ENCODE measurements at regions not wholly inside any gene's neighbourhood (a gene's known extent, or its start where the extent isn't known, plus 50 kb on each side); places are given as distances from the start of the nearest gene placed in this dataset.
"Not testable (repeated sequence)": the region's sequence is repeated elsewhere in the genome, so short reads cannot be mapped to it uniquely, and the experiment has no call there.

GRCh38 chr7:25456467-25457171, 228.3 kb upstream of the NPVF start:
- DNase-seq, result no peak

GRCh38 chr7:25459057-25459456, 230.8 kb upstream of the NPVF start:
- DNase-seq, result no peak

GRCh38 chr7:25460433-25460832, 232.1 kb upstream of the NPVF start:
- DNase-seq, result no peak

DNA sequence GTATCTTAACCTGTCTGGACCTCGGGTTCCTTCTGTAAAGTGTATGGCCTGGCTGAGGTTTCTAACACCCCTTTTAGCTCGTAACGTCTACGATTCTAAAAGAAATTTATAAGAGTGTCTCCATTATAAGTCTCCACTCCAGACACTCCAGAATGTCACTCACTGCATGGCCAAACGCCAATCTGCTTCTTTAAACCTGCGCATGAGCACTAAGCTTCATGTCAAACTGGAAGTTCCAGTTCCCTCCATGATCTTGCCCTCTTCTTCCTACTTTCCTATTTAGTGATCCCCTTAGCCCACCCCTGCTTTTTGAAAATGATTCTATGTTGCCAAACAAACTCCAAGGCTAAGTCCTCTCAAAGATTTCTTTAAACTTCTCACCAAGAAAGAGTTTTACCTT, 241.4 kb upstream of the NPVF start:
- no peak for DNase-seq

DNA sequence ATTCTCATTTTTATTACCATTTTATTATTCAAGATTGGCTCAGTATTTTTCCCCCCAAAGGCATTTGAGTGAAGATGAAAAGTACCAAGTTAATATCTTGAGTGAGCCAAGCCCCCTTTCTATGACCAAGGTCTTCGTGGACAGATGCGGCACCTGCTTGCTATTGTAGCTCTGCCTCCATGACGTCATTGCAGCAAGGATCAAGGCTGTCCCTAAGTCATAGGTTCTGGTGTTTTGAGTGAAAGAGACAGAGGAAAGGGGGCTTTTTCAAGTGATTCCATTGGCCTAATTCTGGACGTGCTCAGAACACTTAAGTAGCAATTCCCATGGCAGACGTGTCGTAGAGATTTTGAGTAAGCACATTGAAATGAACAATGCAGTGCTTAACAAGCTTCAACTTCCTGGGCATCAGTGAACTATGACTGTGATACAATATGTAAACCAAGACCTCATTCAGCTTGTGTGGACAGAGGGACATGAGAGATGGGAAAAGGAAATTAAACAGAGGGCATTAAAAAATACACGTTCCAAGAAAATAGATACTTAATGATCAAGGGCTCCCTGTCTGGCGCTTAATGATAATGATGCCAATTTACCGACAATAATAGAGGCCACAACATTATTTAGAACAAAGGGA, 248.7 kb upstream of the NPVF start:
- DNase-seq, result no peak

DNA sequence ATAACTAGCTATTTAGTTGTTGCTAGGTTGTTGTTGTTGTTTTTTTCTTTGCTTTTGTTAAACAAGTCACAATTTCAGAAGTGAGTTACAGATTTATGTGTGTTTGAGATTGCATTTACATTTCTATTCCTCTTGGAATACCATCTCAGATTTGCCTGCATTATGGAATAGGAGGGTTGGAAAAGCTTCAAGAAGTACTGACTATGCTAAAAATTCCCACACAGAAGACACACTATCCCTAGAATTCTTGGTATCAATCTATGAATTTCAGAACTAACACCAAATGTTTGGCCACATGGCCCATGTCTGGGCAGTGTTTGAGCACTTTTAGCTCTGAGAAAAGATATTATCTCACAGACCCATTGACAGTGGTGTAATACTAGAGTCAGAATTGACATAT, 249.9 kb upstream of the NPVF start:
- not testable (repeated sequence) for DNase-seq

- no peak for DNase-seq
Observed at GRCh38 chr7:25478925-25479324, 250.6 kb upstream of the NPVF start.

GRCh38 chr7:25481891-25482290, 253.6 kb upstream of the NPVF start:
- no peak for DNase-seq

- no peak for DNase-seq
Observed at GRCh38 chr7:25482631-25483030, 254.3 kb upstream of the NPVF start.

DNA sequence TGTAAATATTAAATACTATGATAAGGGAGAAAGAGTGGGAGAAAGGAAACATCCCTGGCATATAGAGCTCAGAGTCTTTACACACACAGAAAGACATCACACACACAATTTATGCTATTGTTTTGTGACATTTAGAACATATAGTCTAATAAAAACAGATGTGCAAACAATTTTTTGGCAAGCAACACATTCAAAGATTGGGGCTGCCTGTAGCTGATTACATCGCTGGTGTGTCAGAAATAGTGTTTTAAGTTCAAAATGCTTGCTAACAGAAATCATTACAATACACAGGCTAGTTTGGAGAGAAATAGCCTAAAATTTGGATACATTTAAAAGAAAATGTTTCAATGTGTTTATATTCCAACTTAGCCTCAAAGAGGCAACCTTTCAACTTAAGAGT, 256.7 kb upstream of the NPVF start:
- DNase-seq, result no peak

GRCh38 chr7:25486656-25487055, 258.4 kb upstream of the NPVF start:
- no peak for DNase-seq

DNA sequence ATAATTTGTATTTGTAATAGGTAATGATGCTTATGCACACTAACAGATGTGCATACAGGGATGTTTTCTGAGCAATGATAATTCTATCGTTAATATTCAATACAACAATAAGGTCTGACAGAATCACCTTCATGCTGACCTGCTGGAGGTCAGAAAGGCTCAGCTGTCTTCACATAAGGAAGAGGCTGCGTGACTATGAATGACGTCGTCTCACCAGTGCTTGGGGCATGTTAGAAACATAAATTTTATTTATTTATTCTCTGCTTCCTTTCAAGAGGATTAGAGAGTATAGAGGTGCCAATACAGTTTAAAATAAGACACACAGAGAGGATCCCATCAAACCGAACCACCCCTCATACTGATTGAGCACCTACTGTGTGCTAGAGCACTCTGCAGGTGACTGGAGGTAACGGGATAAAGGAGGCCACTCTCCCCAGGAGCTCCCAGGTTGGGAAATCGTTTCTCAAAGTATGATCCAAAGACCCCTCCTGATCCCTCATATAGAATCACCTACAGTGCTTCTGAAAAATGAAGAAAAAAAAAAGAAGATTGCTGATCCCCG, 265.6 kb upstream of the NPVF start:
- no peak for DNase-seq

DNA sequence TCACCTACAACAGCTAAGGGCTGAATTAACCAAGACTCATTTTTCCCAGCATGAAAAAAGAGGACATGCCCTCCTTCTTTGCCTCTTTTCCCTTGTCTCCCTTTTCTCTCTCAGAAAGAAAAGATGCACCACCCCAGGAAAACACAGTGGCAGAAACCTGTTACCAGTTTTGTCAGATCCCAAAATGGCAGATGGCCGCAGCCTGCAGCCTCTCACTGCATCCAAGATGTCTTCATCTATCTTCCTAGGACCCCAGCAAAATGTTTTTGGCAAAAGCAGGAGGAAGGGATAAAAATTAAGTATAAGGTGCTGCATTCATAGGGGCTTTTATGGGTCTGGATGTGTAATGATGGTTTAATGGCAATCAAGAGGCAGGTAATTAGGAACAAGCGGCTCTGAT, 266.6 kb upstream of the NPVF start:
- no peak for DNase-seq

DNA sequence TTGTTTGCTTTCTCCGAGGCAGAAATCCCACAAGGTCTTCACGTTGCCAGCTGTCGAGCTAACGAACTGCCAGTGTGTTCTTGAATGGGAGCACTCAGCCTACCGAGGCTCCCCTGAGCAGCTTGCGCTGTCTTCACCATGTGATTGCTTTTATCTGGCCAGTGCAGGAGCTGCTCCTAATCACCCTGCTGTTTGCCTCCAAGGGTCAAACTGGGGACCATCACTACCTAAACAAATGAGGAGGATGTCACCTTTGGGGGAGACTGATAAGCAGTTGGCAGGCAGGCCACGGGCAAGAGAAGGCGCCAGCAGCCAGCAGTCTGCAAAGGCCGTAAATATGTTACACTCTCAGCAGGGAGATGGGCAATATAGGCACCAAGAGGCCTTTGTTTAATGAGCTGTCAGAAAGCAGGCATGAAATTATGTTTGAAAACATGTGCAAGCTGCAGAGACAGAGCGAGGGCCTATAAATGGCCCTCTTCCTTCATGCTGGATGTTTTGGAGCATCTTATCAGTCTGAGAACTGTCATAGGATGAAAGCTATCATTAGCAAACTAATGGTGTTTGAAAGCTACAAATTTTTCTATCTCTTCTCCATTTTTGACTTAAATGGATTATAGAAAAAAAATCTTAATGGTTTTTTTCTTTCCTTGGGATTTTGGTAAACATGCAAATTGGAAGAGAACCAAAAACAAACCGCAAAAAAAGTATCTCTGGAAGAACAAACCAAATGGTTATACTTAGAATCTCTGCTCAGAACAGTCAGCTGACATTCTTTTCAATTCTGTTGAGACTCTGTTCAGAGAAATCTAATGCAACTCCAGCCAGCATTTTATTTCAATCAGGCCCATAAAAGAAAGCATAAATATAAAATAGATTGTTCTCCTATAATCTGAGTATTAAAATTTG, 267.3 kb upstream of the NPVF start:
- no peak for DNase-seq

GRCh38 chr7:25496476-25497368, 268.4 kb upstream of the NPVF start:
- DNase-seq, result peak; percentile 12

- DNase-seq, result no peak
Observed at GRCh38 chr7:25500393-25500921, 272.2 kb upstream of the NPVF start.

GRCh38 chr7:25503306-25503705, 275.0 kb upstream of the NPVF start:
- DNase-seq, result no peak

GRCh38 chr7:25512061-25512687, 283.9 kb upstream of the NPVF start:
- no peak for DNase-seq

DNA sequence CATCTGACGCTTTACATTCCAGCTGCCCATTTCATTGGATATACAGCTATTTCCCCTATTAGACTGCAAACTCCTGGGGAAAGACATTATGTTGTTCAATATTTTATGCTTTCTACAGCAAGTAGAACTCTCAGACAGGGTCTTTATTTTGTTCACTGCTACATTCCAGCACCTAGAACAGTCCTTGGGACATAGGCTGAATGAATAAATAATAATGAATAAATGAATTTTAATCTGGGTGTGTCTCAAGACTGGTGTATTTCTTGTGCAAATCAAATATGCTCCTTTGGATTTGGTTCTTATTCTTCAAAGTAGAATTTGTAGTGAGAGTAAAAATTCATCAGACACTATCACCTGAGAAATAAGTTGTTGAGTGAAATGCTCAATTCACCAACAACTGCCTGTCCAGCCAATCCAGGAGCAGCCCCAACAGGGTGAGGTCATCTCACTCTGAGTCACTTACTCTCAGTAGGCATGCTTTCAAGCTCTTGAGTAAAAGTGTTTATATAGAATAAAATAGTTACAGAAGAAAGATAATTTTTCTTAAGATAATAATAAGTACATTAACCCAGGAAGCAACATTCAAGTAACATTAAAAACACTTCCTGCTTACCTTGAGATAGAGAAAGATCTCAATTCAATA, 287.5 kb upstream of the NPVF start:
- no peak for DNase-seq

- no peak for DNase-seq
Observed at GRCh38 chr7:25517906-25518305, 289.6 kb upstream of the NPVF start.

DNA sequence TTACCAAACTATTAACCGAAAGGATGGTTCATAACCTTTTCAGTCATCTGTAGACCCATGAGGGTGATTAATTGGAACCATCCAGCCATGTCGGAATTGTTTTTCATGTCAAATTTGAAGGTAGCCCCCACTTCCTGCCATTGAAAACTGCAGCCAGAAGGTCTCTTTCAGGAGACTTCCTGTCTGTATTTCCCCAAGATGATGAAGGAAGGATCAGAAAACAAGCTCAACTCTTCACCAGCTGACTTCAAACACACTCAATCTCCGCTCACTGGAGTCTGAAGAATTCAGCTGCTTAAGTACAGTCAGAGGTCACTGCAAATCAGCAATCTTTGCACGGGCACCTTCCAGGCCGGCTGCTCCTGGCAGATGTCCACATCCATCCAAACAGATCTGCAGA, 291.7 kb upstream of the NPVF start:
- no peak for DNase-seq

All from CD4-positive, alpha-beta T cell treated with Interleukin-10 for 1 hour (primary cell).